ENCODE measurements at regions not wholly inside any gene's neighbourhood (a gene's known extent, or its start where the extent isn't known, plus 50 kb on each side); places are given as distances from the start of the nearest gene placed in this dataset.
"Not testable (repeated sequence)": the region's sequence is repeated elsewhere in the genome, so short reads cannot be mapped to it uniquely, and the experiment has no call there.

DNA sequence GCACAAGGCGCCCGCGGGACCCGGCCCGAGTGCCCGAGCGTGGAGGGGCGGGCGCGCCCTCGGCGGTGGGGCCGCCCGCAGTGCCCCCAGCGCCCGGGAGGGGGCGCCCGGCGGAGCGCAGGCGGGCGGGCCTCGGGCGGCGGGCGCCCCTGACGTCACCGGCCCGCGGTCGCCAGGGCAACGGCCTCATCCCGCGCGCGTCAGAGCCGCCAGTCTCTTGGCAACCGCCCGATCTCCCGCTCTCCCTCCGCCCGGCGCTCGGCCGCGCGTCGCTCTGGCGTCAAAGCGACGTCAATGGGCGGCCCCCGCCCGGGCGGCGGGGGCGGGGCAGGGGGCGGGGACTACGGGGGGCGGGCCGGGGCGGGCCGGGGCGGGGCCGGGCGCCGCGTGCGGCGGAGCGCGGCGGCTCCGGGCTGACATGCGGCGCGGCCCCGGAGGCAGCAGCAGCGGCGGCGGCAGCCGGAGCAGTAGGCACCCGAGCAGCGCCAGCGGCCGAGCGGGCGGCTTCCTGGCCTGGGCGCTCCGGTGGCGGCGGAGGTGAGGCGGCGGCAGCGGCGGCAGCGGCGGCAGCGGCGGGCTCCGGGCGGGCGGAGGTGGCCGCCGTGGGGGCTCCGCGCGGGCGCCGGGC is 4410.6 kb upstream of the TPTE start:
- H3K36me3 Mint-ChIP-seq (ENCODE audit: low read depth); H3K4me3 Mint-ChIP-seq (ENCODE audit: low read depth); DNase-seq (ENCODE audit: low spot score); H3K4me1 Mint-ChIP-seq (ENCODE audit: low read depth); H3K27me3 Mint-ChIP-seq (ENCODE audit: low read depth); H3K9me3 Mint-ChIP-seq; intact Hi-C loops (cut with micrococcal nuclease); H3K27ac Mint-ChIP-seq: not testable (repeated sequence)

GRCh38 chr21:6111354-6111753 is 4410.0 kb upstream of the TPTE start:
- H3K9me3 Mint-ChIP-seq; H3K4me1 Mint-ChIP-seq (ENCODE audit: low read depth); H3K36me3 Mint-ChIP-seq (ENCODE audit: low read depth); intact Hi-C loops (cut with micrococcal nuclease); H3K27ac Mint-ChIP-seq; DNase-seq (ENCODE audit: low spot score); H3K27me3 Mint-ChIP-seq (ENCODE audit: low read depth); H3K4me3 Mint-ChIP-seq (ENCODE audit: low read depth): not testable (repeated sequence)

GRCh38 chr21:6118336-6118735 is 4403.0 kb upstream of the TPTE start:
- H3K27me3 Mint-ChIP-seq (ENCODE audit: low read depth); H3K9me3 Mint-ChIP-seq; H3K27ac Mint-ChIP-seq; H3K4me3 Mint-ChIP-seq (ENCODE audit: low read depth); intact Hi-C loops (cut with micrococcal nuclease); H3K36me3 Mint-ChIP-seq (ENCODE audit: low read depth); DNase-seq (ENCODE audit: low spot score); H3K4me1 Mint-ChIP-seq (ENCODE audit: low read depth): not testable (repeated sequence)

- H3K27me3 Mint-ChIP-seq (ENCODE audit: low read depth); H3K4me1 Mint-ChIP-seq (ENCODE audit: low read depth); H3K36me3 Mint-ChIP-seq (ENCODE audit: low read depth); intact Hi-C loops (cut with micrococcal nuclease); DNase-seq (ENCODE audit: low spot score); H3K9me3 Mint-ChIP-seq; H3K27ac Mint-ChIP-seq; H3K4me3 Mint-ChIP-seq (ENCODE audit: low read depth): not testable (repeated sequence)
Measured at GRCh38 chr21:6120863-6121262, 4400.5 kb upstream of the TPTE start.

- H3K4me1 Mint-ChIP-seq (ENCODE audit: low read depth); H3K27ac Mint-ChIP-seq; intact Hi-C loops (cut with micrococcal nuclease); DNase-seq (ENCODE audit: low spot score); H3K4me3 Mint-ChIP-seq (ENCODE audit: low read depth); H3K27me3 Mint-ChIP-seq (ENCODE audit: low read depth); H3K9me3 Mint-ChIP-seq; H3K36me3 Mint-ChIP-seq (ENCODE audit: low read depth): not testable (repeated sequence)
Measured at GRCh38 chr21:6122629-6123028, 4398.8 kb upstream of the TPTE start.

- H3K4me3 Mint-ChIP-seq (ENCODE audit: low read depth); intact Hi-C loops (cut with micrococcal nuclease); H3K36me3 Mint-ChIP-seq (ENCODE audit: low read depth); H3K9me3 Mint-ChIP-seq; DNase-seq (ENCODE audit: low spot score); H3K4me1 Mint-ChIP-seq (ENCODE audit: low read depth); H3K27ac Mint-ChIP-seq; H3K27me3 Mint-ChIP-seq (ENCODE audit: low read depth): not testable (repeated sequence)
Measured at GRCh38 chr21:6123224-6123623, 4398.2 kb upstream of the TPTE start.

GRCh38 chr21:6125549-6126240 is 4395.7 kb upstream of the TPTE start:
- H3K36me3 Mint-ChIP-seq (ENCODE audit: low read depth); H3K4me3 Mint-ChIP-seq (ENCODE audit: low read depth); H3K4me1 Mint-ChIP-seq (ENCODE audit: low read depth); intact Hi-C loops (cut with micrococcal nuclease); H3K9me3 Mint-ChIP-seq; H3K27me3 Mint-ChIP-seq (ENCODE audit: low read depth); DNase-seq (ENCODE audit: low spot score); H3K27ac Mint-ChIP-seq: not testable (repeated sequence)

- H3K4me3 Mint-ChIP-seq (ENCODE audit: low read depth); H3K27ac Mint-ChIP-seq; H3K4me1 Mint-ChIP-seq (ENCODE audit: low read depth); DNase-seq (ENCODE audit: low spot score); H3K27me3 Mint-ChIP-seq (ENCODE audit: low read depth); intact Hi-C loops (cut with micrococcal nuclease); H3K9me3 Mint-ChIP-seq; H3K36me3 Mint-ChIP-seq (ENCODE audit: low read depth): not testable (repeated sequence)
Measured at GRCh38 chr21:6126976-6127732, 4394.2 kb upstream of the TPTE start.

- H3K4me3 Mint-ChIP-seq (ENCODE audit: low read depth); intact Hi-C loops (cut with micrococcal nuclease); H3K36me3 Mint-ChIP-seq (ENCODE audit: low read depth); H3K27ac Mint-ChIP-seq; DNase-seq (ENCODE audit: low spot score); H3K9me3 Mint-ChIP-seq; H3K4me1 Mint-ChIP-seq (ENCODE audit: low read depth); H3K27me3 Mint-ChIP-seq (ENCODE audit: low read depth): not testable (repeated sequence)
Measured at GRCh38 chr21:6130734-6131133, 4390.6 kb upstream of the TPTE start.

GRCh38 chr21:6133373-6133772 is 4388.0 kb upstream of the TPTE start:
- H3K27ac Mint-ChIP-seq; H3K4me3 Mint-ChIP-seq (ENCODE audit: low read depth); H3K9me3 Mint-ChIP-seq; H3K27me3 Mint-ChIP-seq (ENCODE audit: low read depth); H3K4me1 Mint-ChIP-seq (ENCODE audit: low read depth); intact Hi-C loops (cut with micrococcal nuclease); H3K36me3 Mint-ChIP-seq (ENCODE audit: low read depth); DNase-seq (ENCODE audit: low spot score): not testable (repeated sequence)

GRCh38 chr21:6133852-6134630 is 4387.3 kb upstream of the TPTE start:
- H3K27ac Mint-ChIP-seq; H3K4me1 Mint-ChIP-seq (ENCODE audit: low read depth); H3K4me3 Mint-ChIP-seq (ENCODE audit: low read depth); DNase-seq (ENCODE audit: low spot score); intact Hi-C loops (cut with micrococcal nuclease); H3K27me3 Mint-ChIP-seq (ENCODE audit: low read depth); H3K9me3 Mint-ChIP-seq; H3K36me3 Mint-ChIP-seq (ENCODE audit: low read depth): not testable (repeated sequence)

- DNase-seq (ENCODE audit: low spot score); H3K36me3 Mint-ChIP-seq (ENCODE audit: low read depth); intact Hi-C loops (cut with micrococcal nuclease); H3K4me1 Mint-ChIP-seq (ENCODE audit: low read depth); H3K9me3 Mint-ChIP-seq; H3K4me3 Mint-ChIP-seq (ENCODE audit: low read depth); H3K27me3 Mint-ChIP-seq (ENCODE audit: low read depth); H3K27ac Mint-ChIP-seq: not testable (repeated sequence)
Measured at GRCh38 chr21:6136732-6137131, 4384.7 kb upstream of the TPTE start.
